ENCODE measurements at regions not wholly inside any gene's neighbourhood (a gene's known extent, or its start where the extent isn't known, plus 50 kb on each side); places are given as distances from the start of the nearest gene placed in this dataset.

- TF ChIP-seq CTCF (optimal IDR thresholded peaks at IDR 0.05 in 1 of 3, IDR thresholded peaks at IDR 0.05 in 1 of 3, conservative IDR thresholded peaks at IDR 0.05 in 1 of 3; ENCODE audit: extremely low read depth in 1 of 3, insufficient read depth in 2 of 3, low read length in 3 of 3) (no peak), EZH2 (IDR thresholded peaks at IDR 0.05; ENCODE audit: low read length) (no peak)
Observed at GRCh38 chr4:144831971-144832370, 186.0 kb downstream of the HHIP start.

Measured in keratinocyte (primary cell).